Testis (tissue), 2 donors: ENCODE measurements at regions not wholly inside any gene's neighbourhood (a gene's known extent, or its start where the extent isn't known, plus 50 kb on each side); places are given as distances from the start of the nearest gene placed in this dataset.

Source experiments
- CTCF ChIP-seq, 3 experiments: fragments of 450-650 bp in 2 of 3; fragments of 200-600 bp in 1 of 3; sonication (generic) in 1 of 3; IDR thresholded peaks; one replicate each; pipeline ENCODE4 v1.5.1; 2016 to 2019; ENCODE audit warnings: antibody characterized with exemption in 3 of 3, mild to moderate bottlenecking in 2 of 3, moderate library complexity in 1 of 3
- POLR2A ChIP-seq: fragments of 450-650 bp; IDR thresholded peaks from one replicate; pipeline ENCODE4 v1.6.1; 2017; ENCODE audit warnings: antibody characterized with exemption, mild to moderate bottlenecking, moderate library complexity

- TF ChIP-seq POLR2A, result no peak
- no peak for TF ChIP-seq CTCF (IDR thresholded peaks at IDR 0.05)
Measured at GRCh38 chr2:59956981-59957380, 596.5 kb downstream of the BCL11A start.
